Parathyroid adenoma (tissue), 2 donors: ENCODE measurements at regions not wholly inside any gene's neighbourhood (a gene's known extent, or its start where the extent isn't known, plus 50 kb on each side); places are given as distances from the start of the nearest gene placed in this dataset.

Experiments used
- H2AFZ ChIP-seq: fragments of 300-600 bp; sonication (generic); one replicate; pipeline ENCODE4 v1.7.0; 2017; ENCODE audit warnings: antibody characterized with exemption, mild to moderate bottlenecking
- H3K27ac ChIP-seq: fragments of 300-600 bp; sonication (generic); one replicate; pipeline ENCODE4 v1.7.0; 2017
- H3K27me3 ChIP-seq: fragments of 300-600 bp; sonication (generic); one replicate; pipeline ENCODE4 v1.7.0; 2017; ENCODE audit warnings: low read length; ENCODE audit not compliant: control insufficient read depth, insufficient read depth
- H3K36me3 ChIP-seq: fragments of 300-600 bp; sonication (generic); one replicate; pipeline ENCODE4 v1.7.0; 2017; ENCODE audit warnings: low read length; ENCODE audit not compliant: control insufficient read depth, insufficient read depth
- H3K4me1 ChIP-seq: fragments of 300-600 bp; sonication (generic); one replicate; pipeline ENCODE4 v1.7.0; 2017; ENCODE audit warnings: control low read depth
- H3K4me2 ChIP-seq: fragments of 300-600 bp; sonication (generic); one replicate; pipeline ENCODE4 v1.7.0; 2017; ENCODE audit warnings: low read length
- H3K4me3 ChIP-seq: fragments of 300-600 bp; sonication (generic); one replicate; pipeline ENCODE4 v1.7.0; 2017; ENCODE audit warnings: low read depth, low read length
- H3K79me2 ChIP-seq: fragments of 300-600 bp; sonication (generic); one replicate; pipeline ENCODE4 v1.7.0; 2017; ENCODE audit warnings: control low read depth
- H3K9ac ChIP-seq: fragments of 300-600 bp; sonication (generic); one replicate; pipeline ENCODE4 v1.7.0; 2017; ENCODE audit warnings: mild to moderate bottlenecking
- H3K9me3 ChIP-seq: fragments of 300-600 bp; sonication (generic); one replicate; pipeline ENCODE4 v1.7.0; 2017; ENCODE audit warnings: low read length; ENCODE audit not compliant: control insufficient read depth
- TF ChIP-seq, protein P1 (sequence below): fragments of 300-600 bp; sonication (generic); IDR thresholded peaks from one replicate; pipeline ENCODE4 v1.7.0; 2017; ENCODE audit warnings: antibody characterized with exemption, mild to moderate bottlenecking
- donor health status: primary hyperparathyroidism.

DNA sequence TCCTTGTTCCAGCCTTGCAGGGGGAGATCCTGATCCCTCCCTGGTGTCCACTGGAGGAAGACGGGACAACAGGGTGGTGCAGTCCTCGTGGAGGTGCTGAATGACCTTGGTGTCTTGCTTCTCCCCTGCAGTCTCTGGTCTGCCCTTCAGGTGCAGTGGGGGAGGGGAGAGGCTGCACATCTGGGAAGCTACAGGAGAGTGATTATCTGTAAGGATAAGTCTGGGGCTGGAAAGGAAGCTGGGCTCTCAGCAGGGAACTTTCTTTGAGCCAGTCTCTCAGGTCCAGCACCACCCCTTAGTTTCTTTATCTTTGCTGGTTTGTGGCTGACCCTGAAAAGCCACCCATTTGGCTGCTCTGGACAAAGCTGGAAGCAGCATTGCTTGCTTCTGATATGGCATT, 275.6 kb downstream of the CCSER2 start:
- Histone ChIP-seq H3K27ac (no peak overlapping the region), H3K27me3 (no peaks in the 10 kb centered on the region), H2AFZ (no peak overlapping the region), H3K4me1 (no peaks in the 10 kb centered on the region), H3K4me2 (no peak overlapping the region), H3K4me3 (no peak overlapping the region), H3K36me3 (no peaks in the 10 kb centered on the region), H3K79me2 (no peaks in the 10 kb centered on the region), H3K9ac (no peak overlapping the region), H3K9me3 (no peaks in the 10 kb centered on the region)
- TF ChIP-seq, protein P1, sequence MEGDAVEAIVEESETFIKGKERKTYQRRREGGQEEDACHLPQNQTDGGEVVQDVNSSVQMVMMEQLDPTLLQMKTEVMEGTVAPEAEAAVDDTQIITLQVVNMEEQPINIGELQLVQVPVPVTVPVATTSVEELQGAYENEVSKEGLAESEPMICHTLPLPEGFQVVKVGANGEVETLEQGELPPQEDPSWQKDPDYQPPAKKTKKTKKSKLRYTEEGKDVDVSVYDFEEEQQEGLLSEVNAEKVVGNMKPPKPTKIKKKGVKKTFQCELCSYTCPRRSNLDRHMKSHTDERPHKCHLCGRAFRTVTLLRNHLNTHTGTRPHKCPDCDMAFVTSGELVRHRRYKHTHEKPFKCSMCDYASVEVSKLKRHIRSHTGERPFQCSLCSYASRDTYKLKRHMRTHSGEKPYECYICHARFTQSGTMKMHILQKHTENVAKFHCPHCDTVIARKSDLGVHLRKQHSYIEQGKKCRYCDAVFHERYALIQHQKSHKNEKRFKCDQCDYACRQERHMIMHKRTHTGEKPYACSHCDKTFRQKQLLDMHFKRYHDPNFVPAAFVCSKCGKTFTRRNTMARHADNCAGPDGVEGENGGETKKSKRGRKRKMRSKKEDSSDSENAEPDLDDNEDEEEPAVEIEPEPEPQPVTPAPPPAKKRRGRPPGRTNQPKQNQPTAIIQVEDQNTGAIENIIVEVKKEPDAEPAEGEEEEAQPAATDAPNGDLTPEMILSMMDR = no peak

DNA sequence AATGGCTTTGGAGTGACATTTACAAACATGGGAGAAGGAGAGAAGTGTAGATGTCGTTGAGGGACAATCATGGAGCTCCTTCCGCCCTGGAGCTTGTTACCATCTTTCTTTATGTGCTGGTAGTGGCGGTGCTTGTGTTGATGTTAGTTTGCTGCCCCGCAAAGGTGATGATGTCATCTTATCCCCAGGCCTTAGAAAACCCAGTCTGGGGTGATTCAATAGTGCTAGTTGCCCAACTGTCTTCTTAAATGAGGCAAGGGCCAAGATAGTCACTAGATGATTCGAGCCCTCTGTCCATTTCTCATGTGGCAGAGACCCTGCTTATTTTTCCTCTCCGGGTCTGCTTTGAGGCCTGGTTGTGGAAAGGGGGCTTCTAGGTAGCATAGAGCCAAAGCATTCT, 277.4 kb downstream of the CCSER2 start:
- Histone ChIP-seq H3K27ac (no peak overlapping the region), H2AFZ (no peak overlapping the region), H3K27me3 (no peaks in the 10 kb centered on the region), H3K36me3 (no peaks in the 10 kb centered on the region), H3K79me2 (no peaks in the 10 kb centered on the region), H3K4me3 (no peak overlapping the region), H3K4me1 (no peaks in the 10 kb centered on the region), H3K9ac (no peak overlapping the region), H3K9me3 (no peaks in the 10 kb centered on the region), H3K4me2 (no peak overlapping the region)
- TF ChIP-seq, protein P1 = no peak

DNA sequence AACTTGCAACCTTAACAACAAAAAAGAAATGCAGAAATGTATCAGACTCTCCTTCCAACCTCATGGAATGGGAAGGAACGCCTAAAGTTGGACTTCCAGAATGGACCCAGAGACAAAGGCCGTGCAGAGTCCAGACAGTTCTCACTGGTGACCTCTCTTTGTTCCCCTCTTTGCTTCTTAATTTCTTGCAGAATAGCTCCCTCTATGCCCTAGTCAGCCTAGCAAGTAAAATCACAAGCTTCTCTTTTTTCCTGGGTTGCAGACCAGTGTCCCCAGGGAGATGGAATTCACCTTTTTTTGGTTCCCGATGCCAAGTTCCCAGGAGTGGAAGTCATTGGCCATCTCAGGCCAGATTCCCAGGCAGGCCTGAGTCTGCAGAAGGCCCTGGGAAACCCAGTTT, 278.0 kb downstream of the CCSER2 start:
- Histone ChIP-seq H2AFZ (no peak overlapping the region), H3K79me2 (no peaks in the 10 kb centered on the region), H3K4me3 (no peak overlapping the region), H3K9me3 (no peaks in the 10 kb centered on the region), H3K4me1 (no peaks in the 10 kb centered on the region), H3K27ac (no peak overlapping the region), H3K9ac (no peak overlapping the region), H3K4me2 (no peak overlapping the region), H3K36me3 (no peaks in the 10 kb centered on the region), H3K27me3 (no peaks in the 10 kb centered on the region)
- TF ChIP-seq, protein P1 = no peak

DNA sequence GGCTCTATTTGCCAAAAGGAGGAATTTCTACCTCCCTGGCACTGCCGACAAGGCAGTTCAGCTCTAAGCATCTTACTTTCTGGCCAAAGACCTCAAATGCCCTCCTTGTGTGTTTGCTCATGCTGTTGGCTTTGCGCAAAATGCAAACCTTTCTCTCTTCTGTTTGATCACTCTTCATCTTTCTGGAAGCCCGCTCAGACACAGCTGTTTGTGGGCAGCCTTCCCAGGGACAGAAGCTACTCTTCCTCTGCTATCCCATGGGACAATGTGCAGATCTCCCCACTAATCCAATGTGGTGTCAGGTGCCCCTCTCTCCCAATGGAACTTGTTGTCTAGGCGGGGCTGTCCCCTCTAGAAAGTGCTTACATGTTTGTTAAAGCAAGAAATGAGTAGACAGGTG, 278.7 kb downstream of the CCSER2 start:
- H3K79me2 ChIP-seq = no peaks in the 10 kb centered on the region
- no peak overlapping the region for H3K4me3 ChIP-seq
- no peaks in the 10 kb centered on the region for H3K9me3 ChIP-seq
- H3K4me1 ChIP-seq = no peaks in the 10 kb centered on the region
- H3K4me2 ChIP-seq = no peak overlapping the region
- H3K36me3 ChIP-seq = no peaks in the 10 kb centered on the region
- H3K9ac ChIP-seq = no peak overlapping the region
- no peaks in the 10 kb centered on the region for H3K27me3 ChIP-seq
- TF ChIP-seq, protein P1 = no peak
- no peak overlapping the region for H2AFZ ChIP-seq
- H3K27ac ChIP-seq = no peak overlapping the region

DNA sequence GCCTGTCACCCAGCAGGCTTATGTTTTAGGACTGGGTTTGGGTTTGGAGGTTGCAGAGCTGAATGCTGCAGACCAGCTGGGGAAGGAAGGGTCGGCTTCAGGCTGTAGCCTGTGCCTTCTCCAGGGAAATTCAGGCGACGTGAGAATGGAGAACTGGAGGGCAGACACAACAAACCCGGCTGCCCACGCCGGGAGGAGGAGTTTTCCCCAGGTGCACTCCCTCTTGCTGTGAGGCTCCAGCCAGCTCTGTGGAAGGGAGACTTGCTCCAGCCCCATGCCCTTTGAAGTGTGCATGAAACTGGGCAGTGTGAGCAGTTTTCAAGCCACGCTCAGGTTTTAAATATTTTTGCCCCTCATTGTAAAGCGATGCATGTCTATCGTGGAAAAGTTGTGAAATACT, 279.1 kb downstream of the CCSER2 start:
- Histone ChIP-seq H3K4me2 (no peak overlapping the region), H3K9ac (no peak overlapping the region), H3K36me3 (no peaks in the 10 kb centered on the region), H3K9me3 (no peaks in the 10 kb centered on the region), H2AFZ (no peak overlapping the region), H3K4me1 (no peaks in the 10 kb centered on the region), H3K79me2 (no peaks in the 10 kb centered on the region), H3K27ac (no peak overlapping the region), H3K27me3 (no peaks in the 10 kb centered on the region), H3K4me3 (no peak overlapping the region)
- TF ChIP-seq, protein P1 = no peak
